A549 (cell line): ENCODE measurements at regions not wholly inside any gene's neighbourhood (a gene's known extent, or its start where the extent isn't known, plus 50 kb on each side); places are given as distances from the start of the nearest gene placed in this dataset.

Experiments used
- ATAC-seq, 2 experiments: fragments of 200-7000 bp in 1 of 2; fragments of >200 bp in 1 of 2; cut with Nextera tagmentation in 1 of 2; cut with Tn5 transposase in 1 of 2; 3 replicates each; pipeline versions ENCODE4 v1.8.0 to v1.9.1; 2018 to 2020; ENCODE audit warnings: mild to moderate bottlenecking in 1 of 2, moderate library complexity in 1 of 2
- CTCF ChIA-PET: fragments of 300-600 bp; sonication (Branson Sonifier 250); formaldehyde crosslinking; extraction: SDS; loops from one replicate; lab custom pipeline; 2021; ENCODE audit warnings: antibody characterized with exemption, inconsistent platforms; lab: Yijun Ruan, JAX
- POLR2A ChIA-PET: fragments of 350-600 bp; formaldehyde crosslinking; extraction: SDS; loops from one replicate; lab custom pipeline; 2021; ENCODE audit warnings: antibody characterized with exemption, inconsistent platforms; lab: Yijun Ruan, JAX
- DNase-seq, 2 experiments: peaks; one replicate each; pipeline versions ENCODE4 v3.0.0 to v3.0.0-alpha.2; 2011 to 2016; ENCODE audit warnings: low read depth in 1 of 2, low spot score in 1 of 2
- FAIRE-seq: peaks from 2 replicates; lab custom pipeline; 2011; peaks lifted over from hg19 to GRCh38; lab: Jason Lieb, UNC
- H3K27ac ChIP-seq, 2 experiments: fragments of >200 bp; sonication (Bioruptor Twin); formaldehyde crosslinking; 3 replicates each; pipeline ENCODE4 v1.5.1; 2016 to 2017
- H3K4me1 ChIP-seq: fragments of >200 bp; sonication (Bioruptor Twin); formaldehyde crosslinking; 3 replicates; pipeline ENCODE4 v1.6.1; 2016
- H3K4me2 ChIP-seq: fragments of >200 bp; sonication (Bioruptor Twin); formaldehyde crosslinking; 3 replicates; pipeline ENCODE4 v1.6.1; 2016
- H3K4me3 ChIP-seq: fragments of >200 bp; sonication (Bioruptor Twin); formaldehyde crosslinking; 3 replicates; pipeline ENCODE4 v1.5.1; 2016
- H3K9me3 ChIP-seq: fragments of >200 bp; sonication (Bioruptor Twin); formaldehyde crosslinking; 3 replicates; pipeline ENCODE4 v1.6.1; 2016
- BHLHE40 ChIP-seq: IDR thresholded peaks from 2 replicates; pipeline ENCODE4 v1.6.1; 2012; ENCODE audit warnings: low read depth, low read length, inconsistent platforms
- CEBPB ChIP-seq, 2 experiments: fragments of >200 bp in 1 of 2; sonication (Bioruptor Twin) in 1 of 2; formaldehyde crosslinking in 1 of 2; IDR thresholded peaks; 2 replicates each; pipeline ENCODE4 v1.6.1; 2012 to 2016
- CHD4 ChIP-seq: fragments of 200-600 bp; sonication (generic); IDR thresholded peaks from 2 replicates; pipeline ENCODE4 v1.6.1; 2016; ENCODE audit warnings: antibody characterized with exemption, mild to moderate bottlenecking, borderline replicate concordance
- EHF ChIP-seq: fragments of 250-450 bp; sonication (Bioruptor Pico); IDR thresholded peaks from 2 replicates; pipeline ENCODE4 v1.5.0; 2020; ENCODE audit warnings: mild to moderate bottlenecking
- EHMT2 ChIP-seq: fragments of 200-600 bp; sonication (generic); IDR thresholded peaks from 2 replicates; pipeline ENCODE4 v1.6.1; 2016; ENCODE audit warnings: antibody characterized with exemption, low read depth, mild to moderate bottlenecking, moderate library complexity
- ESRRA ChIP-seq: fragments of 150-350 bp; IDR thresholded peaks from 2 replicates; pipeline ENCODE4 v1.6.1; 2014; ENCODE audit warnings: mild to moderate bottlenecking, low read length, borderline replicate concordance
- HEYL ChIP-seq: fragments of 250-450 bp; sonication (Bioruptor Pico); IDR thresholded peaks from 2 replicates; pipeline ENCODE4 v1.8.0; 2021; ENCODE audit warnings: mild to moderate bottlenecking, moderate library complexity
- HOXA7 ChIP-seq: fragments of 250-450 bp; sonication (Bioruptor Pico); IDR thresholded peaks from 2 replicates; pipeline ENCODE4 v1.5.0; 2020; ENCODE audit warnings: mild to moderate bottlenecking, moderate library complexity
- HOXB5 ChIP-seq: fragments of 250-450 bp; sonication (Bioruptor Pico); IDR thresholded peaks from 2 replicates; pipeline ENCODE4 v1.5.0; 2020; ENCODE audit warnings: mild to moderate bottlenecking, moderate library complexity
- JUNB ChIP-seq: fragments of >200 bp; sonication (Bioruptor Twin); formaldehyde crosslinking; IDR thresholded peaks from 2 replicates; pipeline ENCODE4 v1.6.1; 2016
- MAFK ChIP-seq: fragments of 450-650 bp; IDR thresholded peaks from 2 replicates; pipeline ENCODE4 v1.6.1; 2014; ENCODE audit not compliant: partially characterized antibody
- MAZ ChIP-seq: fragments of 150-350 bp; IDR thresholded peaks from 2 replicates; pipeline ENCODE4 v1.6.1; 2014; ENCODE audit warnings: antibody characterized with exemption, low read depth, low read length, borderline replicate concordance
- MYC ChIP-seq: IDR thresholded peaks from 2 replicates; pipeline ENCODE4 v1.6.1; 2012; ENCODE audit warnings: mild to moderate bottlenecking, inconsistent platforms, low read length, improper control_type of control experiment, borderline replicate concordance
- NFE2L2 ChIP-seq: fragments of 150-350 bp; conservative IDR thresholded peaks from 2 replicates; pipeline ENCODE4 v1.6.1; 2014; ENCODE audit warnings: low read length
- NR3C1 ChIP-seq: fragments of >200 bp; sonication (Bioruptor Twin); formaldehyde crosslinking; IDR thresholded peaks from 3 replicates; pipeline ENCODE4 v1.6.1; 2017
- RAD21 ChIP-seq, 2 experiments: fragments of >200 bp in 1 of 2; sonication (Bioruptor Twin) in 1 of 2; formaldehyde crosslinking in 1 of 2; IDR thresholded peaks in 1 of 2; conservative IDR thresholded peaks in 1 of 2; 2 replicates in 1 of 2; 3 replicates in 1 of 2; pipeline ENCODE4 v1.6.1; 2012 to 2018; ENCODE audit warnings: inconsistent platforms in 1 of 2
- RCOR1 ChIP-seq: fragments of 150-350 bp; IDR thresholded peaks from 2 replicates; pipeline ENCODE4 v1.6.1; 2014; ENCODE audit warnings: antibody characterized with exemption, low read length, low read depth
- RNF2 ChIP-seq: fragments of 200-600 bp; sonication (generic); IDR thresholded peaks from 2 replicates; pipeline ENCODE4 v1.6.1; 2016; ENCODE audit warnings: low read depth, mild to moderate bottlenecking, antibody characterized with exemption, moderate library complexity, borderline replicate concordance
- SMC3 ChIP-seq: fragments of >200 bp; sonication (Bioruptor Twin); formaldehyde crosslinking; IDR thresholded peaks from 3 replicates; pipeline ENCODE4 v1.6.1; 2018; ENCODE audit warnings: inconsistent platforms
- TFCP2L1 ChIP-seq: fragments of 250-450 bp; sonication (Bioruptor Pico); IDR thresholded peaks from 2 replicates; pipeline ENCODE4 v1.5.0; 2021; ENCODE audit warnings: mild to moderate bottlenecking
- WGBS: methylation state at CpG from one replicate; pipeline ENCODE4 v1.1.6; 2017; ENCODE audit errors: missing lambda C conversion rate; 5-methylcytosine and 5-hydroxymethylcytosine counted together
- TF ChIP-seq, protein P1 (sequence below): fragments of >200 bp; sonication (Bioruptor Twin); formaldehyde crosslinking; IDR thresholded peaks from 2 replicates; pipeline ENCODE4 v1.6.1; 2016
- TF ChIP-seq, protein P2 (sequence below): fragments of >200 bp; sonication (Bioruptor Twin); formaldehyde crosslinking; IDR thresholded peaks from 3 replicates; pipeline ENCODE4 v1.5.1; 2016
- TF ChIP-seq, protein P3 (sequence below): IDR thresholded peaks from 2 replicates; pipeline ENCODE4 v1.6.1; 2012
- TF ChIP-seq, protein P4 (sequence below): fragments of >200 bp; sonication (Bioruptor Twin); formaldehyde crosslinking; IDR thresholded peaks from 3 replicates; pipeline ENCODE4 v1.6.1; 2016
- TF ChIP-seq, protein P5 (sequence below): fragments of 250-450 bp; sonication (Bioruptor Pico); IDR thresholded peaks from 2 replicates; pipeline ENCODE4 v1.5.0; 2020; ENCODE audit warnings: low read depth, mild to moderate bottlenecking, moderate library complexity

DNA sequence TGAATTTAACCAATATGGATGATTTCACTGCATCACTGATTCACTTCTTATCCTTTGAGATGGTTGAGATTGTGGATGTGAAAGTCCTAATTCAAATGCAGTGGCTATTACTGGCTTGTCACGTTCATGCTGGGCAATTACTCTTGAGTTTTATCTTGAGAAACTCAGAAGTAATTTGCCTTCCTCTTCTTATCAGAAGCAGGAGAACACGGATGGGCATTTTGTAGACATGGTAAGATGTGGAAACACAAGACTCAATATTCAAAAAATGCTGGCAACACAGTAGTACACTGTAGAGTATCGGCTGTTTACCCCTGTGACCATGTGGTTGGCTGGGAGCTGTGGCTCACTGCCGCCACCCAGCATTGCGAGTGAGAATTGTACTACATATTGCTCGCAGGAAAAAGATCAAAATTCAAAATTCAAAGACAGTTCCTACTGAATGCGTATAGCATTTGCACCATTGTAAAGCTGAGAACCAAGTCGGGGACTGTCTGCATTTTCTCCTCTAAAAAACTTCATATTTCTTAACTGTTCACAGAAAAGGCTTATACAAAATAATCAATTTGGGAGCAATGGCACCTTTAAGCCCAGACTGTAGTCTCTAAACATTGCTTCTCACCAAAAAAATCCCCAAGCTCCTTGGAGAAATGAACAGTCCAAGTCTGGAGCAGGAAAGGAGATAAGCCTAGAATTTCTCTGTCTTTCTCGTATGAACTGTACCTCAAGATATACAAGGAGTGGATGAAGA, 61.9 kb upstream of the ELOVL5 start:
- POLR2A ChIA-PET, result no interaction called here
- ATAC-seq (peak; percentile 87 to 93), DNase-seq (peak; percentile 28 to 39), FAIRE-seq (no peak)
- Histone ChIP-seq H3K4me1 (no peaks in the 10 kb centered on the region), H3K9me3 (no peaks in the 10 kb centered on the region), H3K27ac (0 out of 6 replicates have a peak overlapping the region, but pooled peaks of 1 of the 2 experiments have one; percentile 6), H3K4me2 (no peak overlapping the region), H3K4me3 (no peak overlapping the region)
- CTCF ChIA-PET, result interaction anchor here (0.7 to 4.0 kb wide), 11 partner anchors 7 to 241 kb away, joined by 3 to 27 read pairs (median 4); no protein-coding TSS in a partner anchor
- 34% methylated on average over 9 of the region's 9 CpGs for WGBS
- TF ChIP-seq, protein P1, sequence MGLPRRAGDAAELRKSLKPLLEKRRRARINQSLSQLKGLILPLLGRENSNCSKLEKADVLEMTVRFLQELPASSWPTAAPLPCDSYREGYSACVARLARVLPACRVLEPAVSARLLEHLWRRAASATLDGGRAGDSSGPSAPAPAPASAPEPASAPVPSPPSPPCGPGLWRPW, result no peak
- TF ChIP-seq SMC3 (peak; percentile 78), EHF (CRISPR knock-in tag) (no peak), MYC (peak; percentile 61; the same call in 1 of the 2 replicates), RCOR1 (no peak), RAD21 (conservative IDR thresholded peaks at IDR 0.05 in 1 of 2, IDR thresholded peaks at IDR 0.05 in 1 of 2) (peak; percentile 75 to 82)
- TF ChIP-seq, protein P2, sequence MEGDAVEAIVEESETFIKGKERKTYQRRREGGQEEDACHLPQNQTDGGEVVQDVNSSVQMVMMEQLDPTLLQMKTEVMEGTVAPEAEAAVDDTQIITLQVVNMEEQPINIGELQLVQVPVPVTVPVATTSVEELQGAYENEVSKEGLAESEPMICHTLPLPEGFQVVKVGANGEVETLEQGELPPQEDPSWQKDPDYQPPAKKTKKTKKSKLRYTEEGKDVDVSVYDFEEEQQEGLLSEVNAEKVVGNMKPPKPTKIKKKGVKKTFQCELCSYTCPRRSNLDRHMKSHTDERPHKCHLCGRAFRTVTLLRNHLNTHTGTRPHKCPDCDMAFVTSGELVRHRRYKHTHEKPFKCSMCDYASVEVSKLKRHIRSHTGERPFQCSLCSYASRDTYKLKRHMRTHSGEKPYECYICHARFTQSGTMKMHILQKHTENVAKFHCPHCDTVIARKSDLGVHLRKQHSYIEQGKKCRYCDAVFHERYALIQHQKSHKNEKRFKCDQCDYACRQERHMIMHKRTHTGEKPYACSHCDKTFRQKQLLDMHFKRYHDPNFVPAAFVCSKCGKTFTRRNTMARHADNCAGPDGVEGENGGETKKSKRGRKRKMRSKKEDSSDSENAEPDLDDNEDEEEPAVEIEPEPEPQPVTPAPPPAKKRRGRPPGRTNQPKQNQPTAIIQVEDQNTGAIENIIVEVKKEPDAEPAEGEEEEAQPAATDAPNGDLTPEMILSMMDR, result peak; percentile 55
- TF ChIP-seq, protein P3, sequence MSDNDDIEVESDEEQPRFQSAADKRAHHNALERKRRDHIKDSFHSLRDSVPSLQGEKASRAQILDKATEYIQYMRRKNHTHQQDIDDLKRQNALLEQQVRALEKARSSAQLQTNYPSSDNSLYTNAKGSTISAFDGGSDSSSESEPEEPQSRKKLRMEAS, result peak; percentile 85

DNA sequence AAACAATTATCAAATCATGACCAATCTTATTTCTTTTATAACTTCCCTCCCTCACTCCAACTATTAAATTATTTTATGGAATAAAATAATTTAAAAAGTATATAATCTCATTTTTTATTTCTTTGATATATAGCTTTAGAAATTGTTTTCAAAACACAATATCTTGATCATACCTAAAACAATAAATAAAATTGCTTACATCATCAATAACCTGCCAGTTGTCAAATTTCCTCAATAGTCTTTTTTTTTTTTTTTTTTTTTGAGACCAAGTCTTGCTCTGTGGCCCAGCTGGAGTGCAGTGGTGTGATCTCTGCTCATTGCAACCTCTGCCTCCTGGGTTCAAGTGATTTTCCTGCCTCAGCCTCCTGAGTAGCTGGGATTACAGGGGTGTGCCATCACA, 60.1 kb upstream of the ELOVL5 start:
- Histone ChIP-seq H3K4me2 (no peak overlapping the region), H3K9me3 (no peaks in the 10 kb centered on the region), H3K27ac (no peak overlapping the region), H3K4me3 (no peak overlapping the region), H3K4me1 (no peaks in the 10 kb centered on the region)
- DNase-seq (no peak), ATAC-seq (no peak), FAIRE-seq (no peak)
- ChIA-PET CTCF (interaction anchor here (0.6 kb wide), 1 partner anchor 857 kb away, joined by 3 read pairs; no protein-coding TSS in a partner anchor), POLR2A (no interaction called here)
- TF ChIP-seq MAFK, result peak; percentile 69
- TF ChIP-seq, protein P4, sequence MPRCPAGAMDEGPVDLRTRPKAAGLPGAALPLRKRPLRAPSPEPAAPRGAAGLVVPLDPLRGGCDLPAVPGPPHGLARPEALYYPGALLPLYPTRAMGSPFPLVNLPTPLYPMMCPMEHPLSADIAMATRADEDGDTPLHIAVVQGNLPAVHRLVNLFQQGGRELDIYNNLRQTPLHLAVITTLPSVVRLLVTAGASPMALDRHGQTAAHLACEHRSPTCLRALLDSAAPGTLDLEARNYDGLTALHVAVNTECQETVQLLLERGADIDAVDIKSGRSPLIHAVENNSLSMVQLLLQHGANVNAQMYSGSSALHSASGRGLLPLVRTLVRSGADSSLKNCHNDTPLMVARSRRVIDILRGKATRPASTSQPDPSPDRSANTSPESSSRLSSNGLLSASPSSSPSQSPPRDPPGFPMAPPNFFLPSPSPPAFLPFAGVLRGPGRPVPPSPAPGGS, result no peak

DNA sequence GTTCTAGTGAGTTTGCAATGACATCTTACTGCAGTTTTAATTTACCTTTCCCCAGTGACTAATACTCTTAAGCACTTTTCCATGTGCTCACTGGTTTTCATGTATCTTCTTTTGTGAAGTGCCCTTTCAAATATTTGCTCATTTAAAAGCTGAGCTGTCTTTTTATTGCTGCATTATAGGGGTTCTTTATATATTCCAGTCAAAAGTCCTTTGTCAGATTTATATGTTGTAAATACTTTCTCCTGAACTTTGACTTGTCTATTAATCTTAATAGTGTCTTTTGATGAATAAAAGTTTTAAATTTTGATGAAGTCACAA, 50.2 kb upstream of the ELOVL5 start:
- ChIA-PET POLR2A (interaction anchor here (1.0 kb wide), 1 partner anchor 39 kb away, joined by 4 read pairs; no protein-coding TSS in a partner anchor), CTCF (interaction anchor here (1.0 to 1.8 kb wide), 2 partner anchors 12 to 85 kb away, joined by 3 to 5 read pairs; no protein-coding TSS in a partner anchor)
- Histone ChIP-seq H3K4me3 (no peak overlapping the region), H3K4me2 (peak overlapping the region; percentile 43; the same call in 2 of the 3 replicates), H3K9me3 (no peaks in the 10 kb centered on the region), H3K27ac (no peak overlapping the region), H3K4me1 (peaks cover 13% of the 10 kb centered on the region; the same call in 2 of the 3 replicates)
- ATAC-seq (no peak), FAIRE-seq (no peak), DNase-seq (peak in 1 of 2 experiments; percentile 16)
- TF ChIP-seq EHMT2 (no peak), BHLHE40 (no peak), HOXB5 (CRISPR knock-in tag) (no peak), HOXA7 (CRISPR knock-in tag) (no peak), NFE2L2 (no peak), NR3C1 (no peak), RNF2 (no peak), HEYL (CRISPR knock-in tag) (no peak), JUNB (no peak), MAZ (no peak), ESRRA (no peak), TFCP2L1 (CRISPR knock-in tag) (no peak), CHD4 (no peak), CEBPB (IDR thresholded peaks at IDR 0.05) (no peak)
- TF ChIP-seq, protein P2, result no peak
- TF ChIP-seq, protein P5, sequence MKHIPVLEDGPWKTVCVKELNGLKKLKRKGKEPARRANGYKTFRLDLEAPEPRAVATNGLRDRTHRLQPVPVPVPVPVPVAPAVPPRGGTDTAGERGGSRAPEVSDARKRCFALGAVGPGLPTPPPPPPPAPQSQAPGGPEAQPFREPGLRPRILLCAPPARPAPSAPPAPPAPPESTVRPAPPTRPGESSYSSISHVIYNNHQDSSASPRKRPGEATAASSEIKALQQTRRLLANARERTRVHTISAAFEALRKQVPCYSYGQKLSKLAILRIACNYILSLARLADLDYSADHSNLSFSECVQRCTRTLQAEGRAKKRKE (CRISPR knock-in tag), result no peak
